ENCODE measurements at regions not wholly inside any gene's neighbourhood (a gene's known extent, or its start where the extent isn't known, plus 50 kb on each side); places are given as distances from the start of the nearest gene placed in this dataset.

DNA sequence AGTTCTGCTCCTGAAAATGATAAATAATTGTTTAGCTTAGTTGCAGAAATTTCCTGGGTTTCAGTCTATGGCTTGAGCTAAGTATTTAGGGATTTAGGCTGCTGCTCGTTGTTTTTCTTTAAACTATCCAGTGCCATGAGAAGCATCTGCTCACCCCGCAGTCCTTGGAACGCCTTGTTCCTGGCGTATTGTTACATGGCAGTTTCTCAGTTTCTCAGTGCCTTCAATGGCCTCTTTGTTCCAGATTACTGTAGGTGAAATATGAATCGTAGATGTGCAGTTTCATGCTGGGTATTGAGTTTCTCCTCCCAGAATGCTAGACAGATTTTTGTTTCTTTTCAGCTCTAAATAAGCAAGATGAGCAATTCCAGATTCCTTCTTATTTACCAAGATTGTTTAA, 269.5 kb upstream of the GBE1 start:
- no peaks in the 10 kb centered on the region for H3K36me3 ChIP-seq (ENCODE audit: insufficient read depth)
- H3K9me3 Mint-ChIP-seq: no peaks in the 10 kb centered on the region
- TF ChIP-seq STAT1 (IDR thresholded peaks at IDR 0.05; ENCODE audit: unreplicated experiment) (no peak), POLR2AphosphoS5 (IDR thresholded peaks at IDR 0.05; ENCODE audit: low read depth) (no peak), ZNF114 (CRISPR knock-in tag; IDR thresholded peaks at IDR 0.05) (no peak), EZH2 (IDR thresholded peaks at IDR 0.05; ENCODE audit: low read depth, unreplicated experiment) (no peak), JUNB (IDR thresholded peaks at IDR 0.05; ENCODE audit: unreplicated experiment) (no peak), ZNF331 (CRISPR knock-in tag; IDR thresholded peaks at IDR 0.05; ENCODE audit: low read depth) (no peak), EZH2phosphoT487 (IDR thresholded peaks at IDR 0.05; ENCODE audit: unreplicated experiment) (no peak), CREB1 (CRISPR knock-in tag; IDR thresholded peaks at IDR 0.05; ENCODE audit: low read depth) (no peak)
- TF ChIP-seq, protein P1, sequence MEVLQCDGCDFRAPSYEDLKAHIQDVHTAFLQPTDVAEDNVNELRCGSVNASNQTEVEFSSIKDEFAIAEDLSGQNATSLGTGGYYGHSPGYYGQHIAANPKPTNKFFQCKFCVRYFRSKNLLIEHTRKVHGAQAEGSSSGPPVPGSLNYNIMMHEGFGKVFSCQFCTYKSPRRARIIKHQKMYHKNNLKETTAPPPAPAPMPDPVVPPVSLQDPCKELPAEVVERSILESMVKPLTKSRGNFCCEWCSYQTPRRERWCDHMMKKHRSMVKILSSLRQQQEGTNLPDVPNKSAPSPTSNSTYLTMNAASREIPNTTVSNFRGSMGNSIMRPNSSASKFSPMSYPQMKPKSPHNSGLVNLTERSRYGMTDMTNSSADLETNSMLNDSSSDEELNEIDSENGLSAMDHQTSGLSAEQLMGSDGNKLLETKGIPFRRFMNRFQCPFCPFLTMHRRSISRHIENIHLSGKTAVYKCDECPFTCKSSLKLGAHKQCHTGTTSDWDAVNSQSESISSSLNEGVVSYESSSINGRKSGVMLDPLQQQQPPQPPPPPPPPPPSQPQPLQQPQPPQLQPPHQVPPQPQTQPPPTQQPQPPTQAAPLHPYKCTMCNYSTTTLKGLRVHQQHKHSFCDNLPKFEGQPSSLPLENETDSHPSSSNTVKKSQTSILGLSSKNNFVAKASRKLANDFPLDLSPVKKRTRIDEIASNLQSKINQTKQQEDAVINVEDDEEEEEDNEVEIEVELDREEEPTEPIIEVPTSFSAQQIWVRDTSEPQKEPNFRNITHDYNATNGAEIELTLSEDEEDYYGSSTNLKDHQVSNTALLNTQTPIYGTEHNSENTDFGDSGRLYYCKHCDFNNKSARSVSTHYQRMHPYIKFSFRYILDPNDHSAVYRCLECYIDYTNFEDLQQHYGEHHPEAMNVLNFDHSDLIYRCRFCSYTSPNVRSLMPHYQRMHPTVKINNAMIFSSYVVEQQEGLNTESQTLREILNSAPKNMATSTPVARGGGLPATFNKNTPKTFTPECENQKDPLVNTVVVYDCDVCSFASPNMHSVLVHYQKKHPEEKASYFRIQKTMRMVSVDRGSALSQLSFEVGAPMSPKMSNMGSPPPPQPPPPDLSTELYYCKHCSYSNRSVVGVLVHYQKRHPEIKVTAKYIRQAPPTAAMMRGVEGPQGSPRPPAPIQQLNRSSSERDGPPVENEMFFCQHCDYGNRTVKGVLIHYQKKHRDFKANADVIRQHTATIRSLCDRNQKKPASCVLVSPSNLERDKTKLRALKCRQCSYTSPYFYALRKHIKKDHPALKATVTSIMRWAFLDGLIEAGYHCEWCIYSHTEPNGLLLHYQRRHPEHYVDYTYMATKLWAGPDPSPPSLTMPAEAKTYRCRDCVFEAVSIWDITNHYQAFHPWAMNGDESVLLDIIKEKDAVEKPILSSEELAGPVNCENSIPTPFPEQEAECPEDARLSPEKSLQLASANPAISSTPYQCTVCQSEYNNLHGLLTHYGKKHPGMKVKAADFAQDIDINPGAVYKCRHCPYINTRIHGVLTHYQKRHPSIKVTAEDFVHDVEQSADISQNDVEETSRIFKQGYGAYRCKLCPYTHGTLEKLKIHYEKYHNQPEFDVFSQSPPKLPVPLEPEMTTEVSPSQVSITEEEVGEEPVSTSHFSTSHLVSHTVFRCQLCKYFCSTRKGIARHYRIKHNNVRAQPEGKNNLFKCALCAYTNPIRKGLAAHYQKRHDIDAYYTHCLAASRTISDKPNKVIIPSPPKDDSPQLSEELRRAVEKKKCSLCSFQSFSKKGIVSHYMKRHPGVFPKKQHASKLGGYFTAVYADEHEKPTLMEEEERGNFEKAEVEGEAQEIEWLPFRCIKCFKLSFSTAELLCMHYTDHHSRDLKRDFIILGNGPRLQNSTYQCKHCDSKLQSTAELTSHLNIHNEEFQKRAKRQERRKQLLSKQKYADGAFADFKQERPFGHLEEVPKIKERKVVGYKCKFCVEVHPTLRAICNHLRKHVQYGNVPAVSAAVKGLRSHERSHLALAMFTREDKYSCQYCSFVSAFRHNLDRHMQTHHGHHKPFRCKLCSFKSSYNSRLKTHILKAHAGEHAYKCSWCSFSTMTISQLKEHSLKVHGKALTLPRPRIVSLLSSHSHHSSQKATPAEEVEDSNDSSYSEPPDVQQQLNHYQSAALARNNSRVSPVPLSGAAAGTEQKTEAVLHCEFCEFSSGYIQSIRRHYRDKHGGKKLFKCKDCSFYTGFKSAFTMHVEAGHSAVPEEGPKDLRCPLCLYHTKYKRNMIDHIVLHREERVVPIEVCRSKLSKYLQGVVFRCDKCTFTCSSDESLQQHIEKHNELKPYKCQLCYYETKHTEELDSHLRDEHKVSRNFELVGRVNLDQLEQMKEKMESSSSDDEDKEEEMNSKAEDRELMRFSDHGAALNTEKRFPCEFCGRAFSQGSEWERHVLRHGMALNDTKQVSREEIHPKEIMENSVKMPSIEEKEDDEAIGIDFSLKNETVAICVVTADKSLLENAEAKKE (CRISPR knock-in tag; IDR thresholded peaks at IDR 0.05): no peak
- TF ChIP-seq, protein P2, sequence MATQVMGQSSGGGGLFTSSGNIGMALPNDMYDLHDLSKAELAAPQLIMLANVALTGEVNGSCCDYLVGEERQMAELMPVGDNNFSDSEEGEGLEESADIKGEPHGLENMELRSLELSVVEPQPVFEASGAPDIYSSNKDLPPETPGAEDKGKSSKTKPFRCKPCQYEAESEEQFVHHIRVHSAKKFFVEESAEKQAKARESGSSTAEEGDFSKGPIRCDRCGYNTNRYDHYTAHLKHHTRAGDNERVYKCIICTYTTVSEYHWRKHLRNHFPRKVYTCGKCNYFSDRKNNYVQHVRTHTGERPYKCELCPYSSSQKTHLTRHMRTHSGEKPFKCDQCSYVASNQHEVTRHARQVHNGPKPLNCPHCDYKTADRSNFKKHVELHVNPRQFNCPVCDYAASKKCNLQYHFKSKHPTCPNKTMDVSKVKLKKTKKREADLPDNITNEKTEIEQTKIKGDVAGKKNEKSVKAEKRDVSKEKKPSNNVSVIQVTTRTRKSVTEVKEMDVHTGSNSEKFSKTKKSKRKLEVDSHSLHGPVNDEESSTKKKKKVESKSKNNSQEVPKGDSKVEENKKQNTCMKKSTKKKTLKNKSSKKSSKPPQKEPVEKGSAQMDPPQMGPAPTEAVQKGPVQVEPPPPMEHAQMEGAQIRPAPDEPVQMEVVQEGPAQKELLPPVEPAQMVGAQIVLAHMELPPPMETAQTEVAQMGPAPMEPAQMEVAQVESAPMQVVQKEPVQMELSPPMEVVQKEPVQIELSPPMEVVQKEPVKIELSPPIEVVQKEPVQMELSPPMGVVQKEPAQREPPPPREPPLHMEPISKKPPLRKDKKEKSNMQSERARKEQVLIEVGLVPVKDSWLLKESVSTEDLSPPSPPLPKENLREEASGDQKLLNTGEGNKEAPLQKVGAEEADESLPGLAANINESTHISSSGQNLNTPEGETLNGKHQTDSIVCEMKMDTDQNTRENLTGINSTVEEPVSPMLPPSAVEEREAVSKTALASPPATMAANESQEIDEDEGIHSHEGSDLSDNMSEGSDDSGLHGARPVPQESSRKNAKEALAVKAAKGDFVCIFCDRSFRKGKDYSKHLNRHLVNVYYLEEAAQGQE (IDR thresholded peaks at IDR 0.05; ENCODE audit: unreplicated experiment): no peak
- TF ChIP-seq, protein P3, sequence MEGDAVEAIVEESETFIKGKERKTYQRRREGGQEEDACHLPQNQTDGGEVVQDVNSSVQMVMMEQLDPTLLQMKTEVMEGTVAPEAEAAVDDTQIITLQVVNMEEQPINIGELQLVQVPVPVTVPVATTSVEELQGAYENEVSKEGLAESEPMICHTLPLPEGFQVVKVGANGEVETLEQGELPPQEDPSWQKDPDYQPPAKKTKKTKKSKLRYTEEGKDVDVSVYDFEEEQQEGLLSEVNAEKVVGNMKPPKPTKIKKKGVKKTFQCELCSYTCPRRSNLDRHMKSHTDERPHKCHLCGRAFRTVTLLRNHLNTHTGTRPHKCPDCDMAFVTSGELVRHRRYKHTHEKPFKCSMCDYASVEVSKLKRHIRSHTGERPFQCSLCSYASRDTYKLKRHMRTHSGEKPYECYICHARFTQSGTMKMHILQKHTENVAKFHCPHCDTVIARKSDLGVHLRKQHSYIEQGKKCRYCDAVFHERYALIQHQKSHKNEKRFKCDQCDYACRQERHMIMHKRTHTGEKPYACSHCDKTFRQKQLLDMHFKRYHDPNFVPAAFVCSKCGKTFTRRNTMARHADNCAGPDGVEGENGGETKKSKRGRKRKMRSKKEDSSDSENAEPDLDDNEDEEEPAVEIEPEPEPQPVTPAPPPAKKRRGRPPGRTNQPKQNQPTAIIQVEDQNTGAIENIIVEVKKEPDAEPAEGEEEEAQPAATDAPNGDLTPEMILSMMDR (conservative IDR thresholded peaks at IDR 0.05; ENCODE audit: low read depth in 2 of 2): no peak
- H3K4me1 Mint-ChIP-seq: peaks cover 6% of the 10 kb centered on the region
- no peaks in the 10 kb centered on the region for H3F3A ChIP-seq (replicated peaks; ENCODE audit: low read depth)
- no peak for ATAC-seq
- H3K4me3 Mint-ChIP-seq: no peak overlapping the region
- H3K27me3 Mint-ChIP-seq (ENCODE audit: insufficient read depth, low read depth, poor library complexity): peaks cover 2% of the 10 kb centered on the region
- no peak for DNase-seq (ENCODE audit: low spot score)
- no peaks in the 10 kb centered on the region for H3K36me3 Mint-ChIP-seq (ENCODE audit: low read depth)
- no peaks in the 10 kb centered on the region for H4K20me1 ChIP-seq (replicated peaks; ENCODE audit: insufficient read depth)
- H2AFZ ChIP-seq: peak overlapping the region; percentile 60; the same call in 1 of the 2 replicates
- H3K4me2 ChIP-seq: no peak overlapping the region
- no peak overlapping the region for H3K27ac ChIP-seq (ENCODE audit: low read depth)
- H3K27ac Mint-ChIP-seq: no peak overlapping the region
- no peak overlapping the region for H3K4me3 ChIP-seq
- H3K27me3 ChIP-seq (ENCODE audit: insufficient read depth): no peaks in the 10 kb centered on the region
- H3K9me2 ChIP-seq (ENCODE audit: insufficient read depth): peaks cover 7% of the 10 kb centered on the region; the same call in 1 of the 2 replicates
- no peaks in the 10 kb centered on the region for H3K79me2 ChIP-seq (replicated peaks; ENCODE audit: insufficient read depth)
- H3K4me1 ChIP-seq (ENCODE audit: insufficient read depth): no peaks in the 10 kb centered on the region
